Astrocyte (in vitro differentiated cells and primary cell): ENCODE measurements at regions not wholly inside any gene's neighbourhood (a gene's known extent, or its start where the extent isn't known, plus 50 kb on each side); places are given as distances from the start of the nearest gene placed in this dataset.

Experiments used
- DNase-seq: peaks from one replicate; pipeline ENCODE4 v3.0.0-alpha.2; 2010; ENCODE audit warnings: low read depth
- FAIRE-seq: peaks from 2 replicates; lab custom pipeline; 2011; peaks lifted over from hg19 to GRCh38; lab: Jason Lieb, UNC
- H2AFZ ChIP-seq: 2 replicates; pipeline ENCODE4 v1.6.0; 2012; ENCODE audit warnings: low read depth, low read length, inconsistent platforms
- H3K27ac ChIP-seq: 2 replicates; pipeline ENCODE4 v1.5.1; 2011; ENCODE audit warnings: low read depth, low read length, inconsistent platforms
- H3K27me3 ChIP-seq: 2 replicates; pipeline ENCODE4 v1.6.0; 2011; ENCODE audit warnings: low read length, inconsistent platforms; ENCODE audit not compliant: insufficient read depth
- H3K36me3 ChIP-seq: 2 replicates; pipeline ENCODE4 v1.5.1; 2011; ENCODE audit warnings: low read length, inconsistent platforms; ENCODE audit not compliant: insufficient read depth
- H3K4me1 ChIP-seq: 2 replicates; pipeline ENCODE4 v1.5.1; 2011; ENCODE audit warnings: low read length, inconsistent platforms; ENCODE audit not compliant: insufficient read depth
- H3K4me2 ChIP-seq: 2 replicates; pipeline ENCODE4 v1.6.0; 2012; ENCODE audit warnings: low read length, inconsistent platforms
- H3K4me3 ChIP-seq: 2 replicates; pipeline ENCODE4 v1.5.1; 2011; ENCODE audit warnings: low read depth, mild to moderate bottlenecking, low read length, inconsistent platforms; ENCODE audit not compliant: insufficient read depth
- H3K79me2 ChIP-seq: 2 replicates; pipeline ENCODE4 v1.6.0; 2012; ENCODE audit warnings: mild to moderate bottlenecking, low read length, inconsistent platforms; ENCODE audit not compliant: insufficient read depth
- H3K9ac ChIP-seq: 2 replicates; pipeline ENCODE4 v1.6.0; 2012; ENCODE audit warnings: mild to moderate bottlenecking, low read length, inconsistent platforms
- H3K9me3 ChIP-seq: 2 replicates; pipeline ENCODE4 v1.5.1; 2012; ENCODE audit warnings: low read depth, mild to moderate bottlenecking, low read length, inconsistent platforms; ENCODE audit not compliant: insufficient read depth
- H4K20me1 ChIP-seq: 2 replicates; pipeline ENCODE4 v1.6.0; 2012; ENCODE audit warnings: low read length, inconsistent platforms; ENCODE audit not compliant: insufficient read depth
- H3K27ac Mint-ChIP-seq: one replicate; pipeline ENCODE4 v1.8.0; 2021; ENCODE audit warnings: mild to moderate bottlenecking, mixed read lengths; ENCODE audit not compliant: unreplicated experiment
- H3K27me3 Mint-ChIP-seq: one replicate; pipeline ENCODE4 v1.8.0; 2021; ENCODE audit warnings: low read depth, mixed read lengths; ENCODE audit not compliant: unreplicated experiment
- H3K36me3 Mint-ChIP-seq: one replicate; pipeline ENCODE4 v1.8.0; 2021; ENCODE audit warnings: low read depth, mixed read lengths; ENCODE audit not compliant: unreplicated experiment
- H3K4me1 Mint-ChIP-seq: one replicate; pipeline ENCODE4 v1.8.0; 2021; ENCODE audit warnings: low read depth, mixed read lengths; ENCODE audit not compliant: unreplicated experiment
- H3K4me3 Mint-ChIP-seq: one replicate; pipeline ENCODE4 v1.8.0; 2021; ENCODE audit warnings: mild to moderate bottlenecking, moderate library complexity, mixed read lengths; ENCODE audit not compliant: unreplicated experiment
- H3K9me3 Mint-ChIP-seq: one replicate; pipeline ENCODE4 v1.8.0; 2021; ENCODE audit warnings: mild to moderate bottlenecking, mixed read lengths; ENCODE audit not compliant: unreplicated experiment
- EZH2 ChIP-seq: IDR thresholded peaks from 2 replicates; pipeline ENCODE4 v1.6.1; 2012; ENCODE audit warnings: mild to moderate bottlenecking, low read length, inconsistent platforms; ENCODE audit not compliant: insufficient read depth
- TF ChIP-seq, protein P1 (sequence below): IDR thresholded peaks from 2 replicates; pipeline ENCODE4 v1.5.1; 2011; ENCODE audit warnings: low read depth, mild to moderate bottlenecking, inconsistent platforms, low read length, moderate library complexity; ENCODE audit not compliant: insufficient read depth

- no peak for FAIRE-seq
- Histone ChIP-seq H3K27me3 (no peaks in the 10 kb centered on the region), H4K20me1 (no peaks in the 10 kb centered on the region), H2AFZ (no peak overlapping the region), H3K9me3 (no peaks in the 10 kb centered on the region), H3K9ac (no peak overlapping the region), H3K4me1 (no peaks in the 10 kb centered on the region), H3K79me2 (no peaks in the 10 kb centered on the region), H3K4me2 (no peak overlapping the region), H3K27ac (no peak overlapping the region), H3K4me3 (no peak overlapping the region), H3K36me3 (no peaks in the 10 kb centered on the region)
- no peak overlapping the region for H3K27ac Mint-ChIP-seq
- no peak for TF ChIP-seq EZH2
- TF ChIP-seq, protein P1, sequence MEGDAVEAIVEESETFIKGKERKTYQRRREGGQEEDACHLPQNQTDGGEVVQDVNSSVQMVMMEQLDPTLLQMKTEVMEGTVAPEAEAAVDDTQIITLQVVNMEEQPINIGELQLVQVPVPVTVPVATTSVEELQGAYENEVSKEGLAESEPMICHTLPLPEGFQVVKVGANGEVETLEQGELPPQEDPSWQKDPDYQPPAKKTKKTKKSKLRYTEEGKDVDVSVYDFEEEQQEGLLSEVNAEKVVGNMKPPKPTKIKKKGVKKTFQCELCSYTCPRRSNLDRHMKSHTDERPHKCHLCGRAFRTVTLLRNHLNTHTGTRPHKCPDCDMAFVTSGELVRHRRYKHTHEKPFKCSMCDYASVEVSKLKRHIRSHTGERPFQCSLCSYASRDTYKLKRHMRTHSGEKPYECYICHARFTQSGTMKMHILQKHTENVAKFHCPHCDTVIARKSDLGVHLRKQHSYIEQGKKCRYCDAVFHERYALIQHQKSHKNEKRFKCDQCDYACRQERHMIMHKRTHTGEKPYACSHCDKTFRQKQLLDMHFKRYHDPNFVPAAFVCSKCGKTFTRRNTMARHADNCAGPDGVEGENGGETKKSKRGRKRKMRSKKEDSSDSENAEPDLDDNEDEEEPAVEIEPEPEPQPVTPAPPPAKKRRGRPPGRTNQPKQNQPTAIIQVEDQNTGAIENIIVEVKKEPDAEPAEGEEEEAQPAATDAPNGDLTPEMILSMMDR = no peak
- H3K9me3 Mint-ChIP-seq = no peaks in the 10 kb centered on the region
- H3K4me3 Mint-ChIP-seq = no peak overlapping the region
- DNase-seq = no peak
- no peaks in the 10 kb centered on the region for H3K36me3 Mint-ChIP-seq
- H3K27me3 Mint-ChIP-seq = peaks cover 17% of the 10 kb centered on the region
- H3K4me1 Mint-ChIP-seq = no peaks in the 10 kb centered on the region
These were observed 169.4 kb downstream of the OLFM4 start for GRCh38 chr13:53198017-53198416.

DNA sequence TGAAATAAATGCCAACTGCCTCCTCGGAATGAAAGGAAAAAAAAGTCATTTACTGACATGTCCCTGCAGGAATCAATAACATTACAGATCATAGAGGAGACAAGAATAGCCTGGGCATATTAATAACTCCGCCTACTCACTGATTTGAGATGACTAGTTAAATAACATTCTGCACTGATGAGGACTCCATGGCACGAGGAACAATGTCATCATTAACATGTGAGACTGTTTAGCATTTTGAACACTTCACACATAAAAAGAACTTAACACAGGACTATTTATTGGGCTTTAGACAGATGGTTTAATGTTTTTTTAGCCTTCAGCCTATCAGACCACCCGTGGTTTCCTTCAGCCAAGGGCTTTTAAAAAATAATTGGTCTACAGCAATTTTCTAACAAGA, 170.1 kb downstream of the OLFM4 start:
- FAIRE-seq (no peak), DNase-seq (no peak)
- no peak overlapping the region for H3K9ac ChIP-seq
- H3K4me2 ChIP-seq = no peak overlapping the region
- no peaks in the 10 kb centered on the region for H3K9me3 ChIP-seq
- no peaks in the 10 kb centered on the region for H3K27me3 ChIP-seq
- no peaks in the 10 kb centered on the region for H3K79me2 ChIP-seq
- no peaks in the 10 kb centered on the region for H3K36me3 ChIP-seq
- no peak overlapping the region for H2AFZ ChIP-seq
- H3K4me3 ChIP-seq = no peak overlapping the region
- Mint-ChIP-seq H3K9me3 (no peaks in the 10 kb centered on the region), H3K27me3 (peaks cover 19% of the 10 kb centered on the region), H3K27ac (no peak overlapping the region), H3K4me3 (no peak overlapping the region), H3K4me1 (no peaks in the 10 kb centered on the region), H3K36me3 (no peaks in the 10 kb centered on the region)
- no peak for TF ChIP-seq EZH2
- TF ChIP-seq, protein P1 = no peak
- no peaks in the 10 kb centered on the region for H3K4me1 ChIP-seq
- H3K27ac ChIP-seq = no peak overlapping the region
- no peaks in the 10 kb centered on the region for H4K20me1 ChIP-seq

GRCh38 chr13:53200075-53200474, 171.5 kb downstream of the OLFM4 start:
- Histone ChIP-seq H4K20me1 (no peaks in the 10 kb centered on the region), H3K4me1 (no peaks in the 10 kb centered on the region), H2AFZ (no peak overlapping the region), H3K9me3 (no peaks in the 10 kb centered on the region), H3K27me3 (no peaks in the 10 kb centered on the region), H3K4me3 (no peak overlapping the region), H3K4me2 (no peak overlapping the region), H3K9ac (no peak overlapping the region), H3K36me3 (no peaks in the 10 kb centered on the region), H3K27ac (no peak overlapping the region), H3K79me2 (no peaks in the 10 kb centered on the region)
- no peak for FAIRE-seq
- no peaks in the 10 kb centered on the region for H3K4me1 Mint-ChIP-seq
- peaks cover 26% of the 10 kb centered on the region for H3K27me3 Mint-ChIP-seq
- TF ChIP-seq, protein P1 = no peak
- no peak for TF ChIP-seq EZH2
- H3K9me3 Mint-ChIP-seq = no peaks in the 10 kb centered on the region
- H3K36me3 Mint-ChIP-seq = no peaks in the 10 kb centered on the region
- no peak overlapping the region for H3K4me3 Mint-ChIP-seq
- no peak overlapping the region for H3K27ac Mint-ChIP-seq
- DNase-seq = no peak
